Superior temporal gyrus (tissue), 1 donor: ENCODE measurements at regions not wholly inside any gene's neighbourhood (a gene's known extent, or its start where the extent isn't known, plus 50 kb on each side); places are given as distances from the start of the nearest gene placed in this dataset.

Source experiments
- DNase-seq: peaks from one replicate; pipeline ENCODE4 v3.0.0-alpha.2; 2016; ENCODE audit errors: extremely low spot score

DNA sequence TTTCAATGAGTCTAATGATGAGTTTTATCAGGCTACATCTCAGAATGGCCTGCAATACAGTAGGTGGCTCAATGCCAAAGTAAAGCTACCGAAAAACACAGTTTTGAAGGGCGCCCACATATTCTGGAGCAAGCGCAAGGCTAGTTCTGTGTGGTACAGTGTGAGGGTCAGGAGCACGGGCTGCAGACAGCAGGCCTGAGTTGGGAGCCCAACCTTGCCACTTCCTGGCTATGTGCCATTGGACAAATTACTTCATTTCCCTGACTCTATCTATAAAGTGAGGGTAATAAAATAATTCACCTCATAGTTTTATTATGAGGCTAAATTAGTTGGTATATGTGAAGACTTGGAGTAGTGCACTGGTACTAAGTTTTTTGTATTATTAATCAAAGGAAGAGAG is 150.7 kb downstream of the OPN5 start:
- no peak for DNase-seq

GRCh38 chr6:47924001-47924400 is 142.2 kb downstream of the OPN5 start:
- no peak for DNase-seq

DNA sequence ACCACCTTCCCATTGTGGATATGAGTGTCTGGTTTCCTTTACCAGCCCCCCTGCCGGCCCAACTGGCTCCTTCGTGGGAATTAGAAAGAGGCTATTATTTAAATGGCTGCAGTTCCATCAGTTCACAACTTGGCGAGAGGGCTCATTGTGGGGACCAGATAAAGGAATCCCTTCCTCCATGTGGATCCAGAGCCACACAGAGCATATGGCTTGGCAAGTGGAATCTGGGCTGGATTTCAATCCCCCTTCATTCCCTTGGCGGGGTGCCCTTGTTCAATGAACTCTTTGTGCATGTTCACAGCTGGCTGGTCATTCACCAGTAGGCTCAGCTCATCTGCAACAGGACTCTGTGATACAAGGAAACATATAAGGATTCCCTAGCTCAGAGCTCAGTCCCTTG is 140.6 kb downstream of the OPN5 start:
- DNase-seq = peak; percentile 89

DNA sequence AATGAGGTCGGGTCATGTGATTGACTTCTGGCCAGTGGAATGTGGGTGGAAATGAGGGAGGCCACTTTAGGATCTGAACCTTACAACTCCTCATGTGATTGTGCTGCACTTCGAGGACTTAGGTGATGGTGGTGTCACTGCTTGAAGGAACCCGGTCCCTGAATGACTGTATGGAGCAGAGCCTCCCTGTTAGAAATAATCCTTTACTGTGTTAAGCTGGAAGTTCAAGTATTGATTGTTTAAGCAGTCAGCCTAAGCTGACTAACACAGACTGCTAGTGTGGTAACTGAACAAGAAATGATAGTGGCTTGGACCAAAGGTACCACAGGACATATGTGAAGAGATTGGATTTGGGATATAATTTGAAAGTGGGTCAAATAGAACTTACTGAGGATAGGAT is 138.0 kb downstream of the OPN5 start:
- DNase-seq = no peak

DNA sequence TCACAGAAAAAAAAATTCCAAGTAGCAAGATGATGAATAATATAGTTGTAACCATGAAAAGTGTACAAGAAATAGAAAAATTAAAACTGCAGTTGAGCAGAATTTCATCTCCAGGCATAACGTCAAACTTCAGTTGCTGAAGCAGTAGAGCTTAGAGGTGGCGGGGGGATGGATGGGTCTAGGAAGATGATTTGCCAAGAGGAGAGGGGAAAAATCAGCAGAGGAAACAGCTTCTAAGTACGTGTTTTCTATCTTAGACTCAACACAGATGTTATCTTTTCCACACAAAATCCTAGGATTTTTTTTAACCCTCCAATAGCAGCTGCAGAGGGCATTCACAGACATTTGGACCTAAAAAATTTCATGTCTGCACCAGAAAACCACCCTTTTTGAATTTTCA is 136.0 kb downstream of the OPN5 start:
- no peak for DNase-seq

- no peak for DNase-seq
These were observed 135.4 kb downstream of the OPN5 start for GRCh38 chr6:47917202-47917601.

DNA sequence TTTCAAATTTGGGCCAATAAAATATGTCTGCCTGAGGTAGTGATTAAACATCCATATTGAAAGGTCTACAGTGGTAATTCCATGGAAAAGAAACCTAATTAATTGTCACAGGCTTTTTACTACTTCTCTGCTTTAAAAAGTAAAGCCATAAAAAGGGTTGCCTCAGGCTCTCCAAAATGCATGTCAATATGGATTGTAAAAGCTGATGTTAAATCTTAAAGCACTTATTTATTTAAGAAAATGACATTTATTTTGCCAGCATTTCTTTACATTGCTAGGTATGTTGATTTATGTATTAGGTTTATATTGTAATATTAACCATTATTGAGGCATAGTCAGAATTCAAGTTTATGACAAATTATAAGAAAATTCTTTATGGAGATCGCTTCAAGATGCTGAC is 133.2 kb downstream of the OPN5 start:
- DNase-seq = no peak

- no peak for DNase-seq
These were observed 126.4 kb downstream of the OPN5 start for GRCh38 chr6:47908271-47908670.

- DNase-seq = no peak
These were observed 123.9 kb downstream of the OPN5 start for GRCh38 chr6:47905717-47906116.

- no peak for DNase-seq
These were observed 115.4 kb downstream of the OPN5 start for GRCh38 chr6:47897247-47897646.

DNA sequence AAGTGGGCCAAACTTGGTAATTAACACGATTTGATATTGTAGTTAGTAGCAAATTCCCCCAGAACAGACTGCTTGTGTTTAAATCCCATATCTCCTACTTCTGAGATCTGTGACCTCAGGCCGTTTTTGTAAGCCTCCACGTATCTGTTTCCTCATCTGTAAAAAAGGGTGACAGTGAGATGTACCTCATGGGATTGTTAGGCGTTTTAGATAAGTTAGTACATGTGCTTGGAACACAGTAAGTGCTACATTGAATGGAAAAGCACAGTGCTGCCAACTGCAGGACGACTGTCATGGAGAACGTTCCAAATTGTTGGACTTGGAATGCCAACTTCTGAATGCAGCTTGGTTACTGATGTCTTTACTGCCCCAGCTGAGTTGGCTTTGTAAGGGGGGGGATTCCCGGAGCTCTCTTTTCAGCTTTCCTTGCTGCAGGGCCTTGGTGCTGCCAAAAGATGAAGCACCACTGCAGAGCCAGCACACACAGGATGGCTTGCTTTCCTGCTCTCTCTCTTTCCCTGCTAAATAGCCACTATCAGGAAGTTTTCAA is 108.6 kb downstream of the OPN5 start:
- no peak for DNase-seq

GRCh38 chr6:47879015-47879414 is 97.2 kb downstream of the OPN5 start:
- no peak for DNase-seq
